ENCODE measurements at regions not wholly inside any gene's neighbourhood (a gene's known extent, or its start where the extent isn't known, plus 50 kb on each side); places are given as distances from the start of the nearest gene placed in this dataset.

GRCh38 chr1:4939266-4939665 lies 284.9 kb downstream of the AJAP1 start:
- TF ChIP-seq CTCF (IDR thresholded peaks at IDR 0.05; ENCODE audit: low read depth, low read length, poor library complexity, severe bottlenecking), result no peak
- no peak for TF ChIP-seq EZH2phosphoT487 (IDR thresholded peaks at IDR 0.05; ENCODE audit: borderline replicate concordance, low read length)

All from DOHH2 (cell line).